ENCODE measurements at regions not wholly inside any gene's neighbourhood (a gene's known extent, or its start where the extent isn't known, plus 50 kb on each side); places are given as distances from the start of the nearest gene placed in this dataset.

- CTCF ChIA-PET = no interaction called here
- Histone ChIP-seq H3K4me3 (ENCODE audit: control extremely low read depth in 1 of 5, extremely low read depth in 1 of 5, insufficient read depth in 1 of 5, low read depth in 2 of 5, low read length in 4 of 5) (no peak overlapping the region), H3K9me3 (ENCODE audit: control extremely low read depth in 1 of 3, control insufficient read depth in 2 of 3, insufficient read depth in 1 of 3, low read length in 2 of 3) (no peaks in the 10 kb centered on the region), H3K36me3 (replicated peaks in 1 of 2; ENCODE audit: control extremely low read depth in 1 of 2, control insufficient read depth in 1 of 2, extremely low read depth in 1 of 2, insufficient read depth in 2 of 2, low read length in 1 of 2) (no peaks in the 10 kb centered on the region), H2AFZ (ENCODE audit: insufficient read depth, low read depth, low read length, poor library complexity, severe bottlenecking) (no peak overlapping the region), H3K27ac (ENCODE audit: low read length in 2 of 2) (no peak overlapping the region), H3K27me3 (replicated peaks in 1 of 4; ENCODE audit: control extremely low read depth in 1 of 4, control insufficient read depth in 3 of 4, insufficient read depth in 4 of 4, low read length in 3 of 4) (no peaks in the 10 kb centered on the region), H3K4me1 (ENCODE audit: control insufficient read depth in 2 of 2, insufficient read depth in 2 of 2, low read length in 2 of 2) (no peaks in the 10 kb centered on the region), H3K4me2 (replicated peaks; ENCODE audit: low read depth, low read length, poor library complexity, severe bottlenecking) (no peak overlapping the region), H4K20me1 (ENCODE audit: control insufficient read depth, insufficient read depth, low read length, poor library complexity, severe bottlenecking) (no peaks in the 10 kb centered on the region), H3K9ac (ENCODE audit: low read length) (no peak overlapping the region), H3K79me2 (ENCODE audit: control insufficient read depth, insufficient read depth, low read length) (no peaks in the 10 kb centered on the region)
- intact Hi-C loops (cut with micrococcal nuclease) = no loop called here
- no peak overlapping the region for H3K27ac Mint-ChIP-seq
- H3K9me3 Mint-ChIP-seq (ENCODE audit: insufficient read depth) = no peaks in the 10 kb centered on the region
- POLR2A ChIA-PET = no interaction called here
- 100% methylated on average over 1 of the region's 2 CpGs for WGBS (ENCODE audit: insufficient coverage)
- H3K4me3 Mint-ChIP-seq = no peak overlapping the region
- DNase-seq = no peak
- no peaks in the 10 kb centered on the region for H3K4me1 Mint-ChIP-seq
- TF ChIP-seq CTCF (IDR thresholded peaks at IDR 0.05) = no peak
- TF ChIP-seq EZH2 (IDR thresholded peaks at IDR 0.05; ENCODE audit: borderline replicate concordance, insufficient read depth, low read depth, low read length, poor library complexity, severe bottlenecking) = no peak
- no peak for ATAC-seq (ENCODE audit: low read depth)
- no peaks in the 10 kb centered on the region for H3K27me3 Mint-ChIP-seq
These were observed 99.7 kb upstream of the NXPH2 start for GRCh38 chr2:138879931-138880330.

GRCh38 chr2:138877421-138877820, 97.2 kb upstream of the NXPH2 start:
- H3K27me3 ChIP-seq (replicated peaks in 1 of 4; ENCODE audit: control extremely low read depth in 1 of 4, control insufficient read depth in 3 of 4, insufficient read depth in 4 of 4, low read length in 3 of 4) = no peaks in the 10 kb centered on the region
- H3K36me3 ChIP-seq (replicated peaks in 1 of 2; ENCODE audit: control extremely low read depth in 1 of 2, control insufficient read depth in 1 of 2, extremely low read depth in 1 of 2, insufficient read depth in 2 of 2, low read length in 1 of 2) = no peaks in the 10 kb centered on the region
- no peak overlapping the region for H3K4me3 ChIP-seq (ENCODE audit: control extremely low read depth in 1 of 5, extremely low read depth in 1 of 5, insufficient read depth in 1 of 5, low read depth in 2 of 5, low read length in 4 of 5)
- no peak overlapping the region for H3K27ac Mint-ChIP-seq
- no peaks in the 10 kb centered on the region for H3K79me2 ChIP-seq (ENCODE audit: control insufficient read depth, insufficient read depth, low read length)
- no peaks in the 10 kb centered on the region for H3K9me3 ChIP-seq (ENCODE audit: control extremely low read depth in 1 of 3, control insufficient read depth in 2 of 3, insufficient read depth in 1 of 3, low read length in 2 of 3)
- H3K27me3 Mint-ChIP-seq = no peaks in the 10 kb centered on the region
- no peak for TF ChIP-seq EZH2 (IDR thresholded peaks at IDR 0.05; ENCODE audit: borderline replicate concordance, insufficient read depth, low read depth, low read length, poor library complexity, severe bottlenecking)
- TF ChIP-seq CTCF (IDR thresholded peaks at IDR 0.05) = no peak
- no peak overlapping the region for H3K4me3 Mint-ChIP-seq
- ChIA-PET POLR2A (no interaction called here), CTCF (no interaction called here)
- no peaks in the 10 kb centered on the region for H4K20me1 ChIP-seq (ENCODE audit: control insufficient read depth, insufficient read depth, low read length, poor library complexity, severe bottlenecking)
- intact Hi-C loops (cut with micrococcal nuclease) = no loop called here
- ATAC-seq (ENCODE audit: low read depth) = no peak
- no peaks in the 10 kb centered on the region for H3K9me3 Mint-ChIP-seq (ENCODE audit: insufficient read depth)
- H3K9ac ChIP-seq (ENCODE audit: low read length) = no peak overlapping the region
- 85% methylated on average over 2 of the region's 3 CpGs for WGBS (ENCODE audit: insufficient coverage)
- no peak overlapping the region for H2AFZ ChIP-seq (ENCODE audit: insufficient read depth, low read depth, low read length, poor library complexity, severe bottlenecking)
- H3K4me1 Mint-ChIP-seq = no peaks in the 10 kb centered on the region
- H3K4me1 ChIP-seq (ENCODE audit: control insufficient read depth in 2 of 2, insufficient read depth in 2 of 2, low read length in 2 of 2) = no peaks in the 10 kb centered on the region
- DNase-seq = no peak
- no peak overlapping the region for H3K27ac ChIP-seq (ENCODE audit: low read length in 2 of 2)
- H3K4me2 ChIP-seq (replicated peaks; ENCODE audit: low read depth, low read length, poor library complexity, severe bottlenecking) = no peak overlapping the region

Data from B cell (primary cell).